Activated CD4-positive, alpha-beta T cell treated with anti-CD3 and anti-CD28 coated beads, Interleukin-2, amount 50 U/mL, for 4 hours (primary cell): ENCODE measurements at regions not wholly inside any gene's neighbourhood (a gene's known extent, or its start where the extent isn't known, plus 50 kb on each side); places are given as distances from the start of the nearest gene placed in this dataset.
"Not testable (repeated sequence)": the region's sequence is repeated elsewhere in the genome, so short reads cannot be mapped to it uniquely, and the experiment has no call there.

Experiments
- DNase-seq, 2 experiments: peaks; one replicate each; pipeline ENCODE4 v3.0.0-alpha.2; 2020

GRCh38 chr12:107144441-107144840, 51.1 kb upstream of the CRY1 start:
- no peak for DNase-seq

DNA sequence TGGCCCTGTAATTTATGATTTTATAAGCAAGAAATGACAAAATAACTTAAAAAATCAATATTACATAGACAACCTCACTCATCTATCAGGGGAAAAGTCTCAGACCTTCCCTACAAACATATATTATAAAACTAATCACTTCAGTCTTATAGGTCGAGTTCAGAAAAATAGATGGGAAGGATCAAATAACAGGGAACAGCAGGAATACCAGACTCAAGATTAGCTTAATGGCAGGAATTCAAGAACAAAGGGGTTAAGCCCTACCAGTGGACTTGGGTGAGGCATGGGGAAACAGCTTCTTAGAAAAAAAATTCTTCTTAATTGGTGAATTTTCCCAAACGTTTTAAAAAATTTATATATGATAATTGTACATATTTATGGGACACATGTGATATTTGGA, 51.6 kb upstream of the CRY1 start:
- no peak for DNase-seq

- no peak for DNase-seq
Measured at GRCh38 chr12:107145397-107145796, 52.0 kb upstream of the CRY1 start.

DNA sequence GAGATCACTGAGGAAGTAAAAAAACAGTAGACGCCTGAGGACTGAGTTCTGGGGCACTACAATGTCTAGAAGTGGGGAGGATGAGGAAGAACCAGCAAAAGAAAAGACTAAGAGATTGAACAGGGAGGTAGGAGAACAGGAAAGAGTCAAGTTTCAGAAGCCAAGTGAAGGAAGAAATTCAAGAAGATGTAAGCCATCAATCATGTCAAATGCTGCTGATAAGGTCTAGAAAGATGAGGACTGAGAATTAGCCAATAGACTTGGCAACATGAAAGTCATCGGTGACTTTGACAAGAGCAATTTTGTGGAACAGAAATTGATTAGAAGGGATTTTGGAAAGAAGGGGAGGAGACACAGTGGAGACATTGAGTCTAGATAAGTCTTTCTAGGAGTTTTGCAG, 54.8 kb upstream of the CRY1 start:
- DNase-seq: no peak

- DNase-seq: no peak
Measured at GRCh38 chr12:107152315-107152714, 59.0 kb upstream of the CRY1 start.

GRCh38 chr12:107159384-107159900, 66.1 kb upstream of the CRY1 start:
- no peak for DNase-seq

GRCh38 chr12:107163413-107163812, 70.1 kb upstream of the CRY1 start:
- DNase-seq: no peak

DNA sequence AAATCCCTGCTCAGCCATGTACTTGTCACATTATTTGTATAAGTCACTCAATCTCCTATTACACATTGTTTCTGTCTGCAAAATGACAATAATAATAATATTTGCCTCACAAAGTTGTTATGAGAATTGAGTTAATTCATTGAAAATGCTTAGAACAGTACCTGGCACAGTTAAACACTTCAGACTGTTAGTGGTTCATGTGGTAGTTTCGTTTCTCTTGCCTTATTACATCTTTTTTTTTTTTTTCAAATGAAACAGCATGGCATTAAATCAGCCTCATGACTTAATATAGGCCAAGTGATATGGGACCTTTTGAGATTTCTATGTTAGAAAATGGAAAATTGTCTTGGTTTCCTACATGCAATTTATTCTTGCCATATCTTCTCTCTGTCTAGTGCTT, 71.0 kb upstream of the CRY1 start:
- no peak for DNase-seq

DNA sequence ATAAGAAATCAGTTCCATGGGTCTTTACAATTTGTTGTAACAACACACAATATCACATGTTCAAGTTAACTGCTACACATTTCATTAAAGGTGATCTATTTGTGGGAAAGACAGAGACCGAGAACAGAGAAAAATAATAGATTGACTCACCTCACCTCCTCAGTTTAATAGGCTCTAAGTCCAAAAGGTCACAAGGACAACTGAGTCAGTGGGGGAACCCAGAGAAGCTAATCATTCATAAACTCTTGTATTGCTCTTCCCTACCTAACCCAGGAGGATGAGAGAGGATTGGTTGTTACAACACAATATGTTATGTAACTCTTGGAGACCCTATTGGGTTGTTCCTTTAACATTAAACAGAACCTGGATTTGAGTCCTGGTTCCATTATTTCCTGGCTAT, 72.2 kb upstream of the CRY1 start:
- DNase-seq: no peak

DNA sequence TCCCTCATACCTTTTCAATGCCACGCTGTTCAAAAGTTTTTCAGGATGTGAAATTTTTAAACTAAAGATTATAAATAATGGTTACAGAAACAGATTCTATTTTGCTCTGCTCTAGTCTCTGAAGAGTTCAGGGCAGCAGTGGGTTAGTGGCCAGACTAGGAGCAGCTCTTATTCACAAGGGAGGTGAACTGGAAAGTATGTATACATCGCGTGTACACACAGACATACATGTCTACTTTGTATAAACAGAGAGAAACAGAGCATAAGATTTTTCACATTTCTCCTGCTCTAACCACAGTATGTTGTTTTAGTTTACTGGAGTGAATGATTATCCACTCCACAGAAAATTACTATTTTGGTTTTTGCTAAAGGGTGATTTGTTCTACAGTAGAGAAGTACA, 74.4 kb upstream of the CRY1 start:
- no peak for DNase-seq

GRCh38 chr12:107169200-107169599, 75.9 kb upstream of the CRY1 start:
- DNase-seq: no peak

- no peak for DNase-seq
Measured at GRCh38 chr12:107178776-107179175, 85.4 kb upstream of the CRY1 start.

DNA sequence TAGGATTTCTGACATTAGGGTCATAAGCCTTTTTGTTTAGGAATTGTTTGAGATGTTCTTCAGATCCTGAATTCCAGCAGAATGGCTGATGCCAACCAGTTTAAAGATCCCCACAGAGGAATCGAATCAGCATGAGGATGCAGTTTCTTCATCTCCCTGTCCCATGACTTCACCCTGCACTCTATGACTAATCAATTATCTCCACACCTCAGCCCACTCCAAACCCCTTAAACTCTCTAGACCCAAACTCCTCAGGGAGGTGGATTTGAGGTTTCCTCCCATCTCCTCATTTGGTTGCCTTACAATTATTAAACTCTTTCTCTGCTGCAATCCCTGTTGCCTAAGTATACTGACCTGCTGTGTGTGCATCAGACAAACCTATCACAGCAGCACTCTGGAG, 86.5 kb upstream of the CRY1 start:
- DNase-seq: no peak

DNA sequence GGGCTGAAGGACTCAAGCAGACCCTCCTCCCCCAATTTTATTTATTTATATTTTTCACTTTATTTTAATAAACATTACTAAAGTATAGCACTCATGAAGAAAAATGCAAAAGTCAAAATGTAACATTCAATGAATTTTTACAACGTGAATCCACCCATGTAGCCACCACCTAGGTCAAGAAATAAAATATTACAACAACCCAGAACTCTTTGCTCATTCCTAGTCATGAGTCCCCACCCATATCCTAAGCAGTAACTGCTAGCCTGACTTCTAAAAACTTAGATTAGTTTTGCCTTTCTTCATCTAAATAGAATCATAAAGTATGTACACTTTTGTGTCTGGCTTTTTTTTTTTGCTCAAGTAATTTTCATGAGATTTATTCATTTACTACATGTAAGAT, 86.9 kb upstream of the CRY1 start:
- no peak for DNase-seq

GRCh38 chr12:107184359-107184930, 91.1 kb upstream of the CRY1 start:
- DNase-seq: no peak

DNA sequence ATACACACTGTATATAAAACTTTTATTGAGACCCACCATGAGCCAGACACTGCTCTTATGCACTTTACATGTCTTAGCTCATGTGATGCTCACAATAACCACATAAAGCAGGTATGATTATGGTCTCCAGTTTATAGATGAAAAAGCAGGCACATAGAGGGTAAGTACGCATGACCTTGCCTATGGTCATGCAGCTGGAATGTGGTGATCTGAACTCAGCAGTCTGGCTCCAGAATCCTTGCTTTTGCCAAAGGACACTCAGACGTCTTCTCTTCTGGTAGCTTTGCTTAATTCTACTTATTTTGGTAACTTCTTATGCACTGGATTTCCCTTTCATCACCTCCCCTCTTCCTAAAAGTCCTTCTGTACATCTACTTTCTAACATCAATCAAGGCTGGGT, 103.3 kb upstream of the CRY1 start:
- DNase-seq: no peak

- DNase-seq: no peak
Measured at GRCh38 chr12:107200394-107200793, 107.0 kb upstream of the CRY1 start.

DNA sequence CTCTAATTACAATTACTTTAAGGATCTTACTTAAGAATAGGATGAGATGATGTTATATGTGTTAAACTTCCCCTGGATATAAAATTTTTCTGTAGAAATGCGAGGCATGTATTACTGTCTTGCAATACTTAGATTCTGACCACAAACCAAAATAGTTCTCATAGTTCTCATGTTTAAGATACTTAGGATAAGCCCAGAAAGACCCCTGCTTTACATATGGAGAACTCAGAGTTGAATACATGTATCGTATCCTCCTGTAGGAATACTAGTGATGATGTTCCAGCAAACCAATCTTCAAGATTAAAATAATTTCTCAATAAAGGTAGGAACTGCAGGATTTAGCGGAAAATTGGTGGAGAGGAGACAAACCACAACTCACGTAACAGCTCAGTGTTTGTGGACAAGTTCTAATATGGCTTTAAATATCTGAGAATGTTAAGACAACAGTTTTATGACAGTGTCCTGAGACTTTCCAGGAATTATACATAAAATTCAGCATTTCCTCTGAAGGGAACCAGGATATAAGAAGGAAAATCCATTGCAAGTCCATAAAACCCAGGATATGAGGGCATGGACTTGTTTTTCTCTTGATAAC, 114.7 kb upstream of the CRY1 start:
- DNase-seq: no peak

DNA sequence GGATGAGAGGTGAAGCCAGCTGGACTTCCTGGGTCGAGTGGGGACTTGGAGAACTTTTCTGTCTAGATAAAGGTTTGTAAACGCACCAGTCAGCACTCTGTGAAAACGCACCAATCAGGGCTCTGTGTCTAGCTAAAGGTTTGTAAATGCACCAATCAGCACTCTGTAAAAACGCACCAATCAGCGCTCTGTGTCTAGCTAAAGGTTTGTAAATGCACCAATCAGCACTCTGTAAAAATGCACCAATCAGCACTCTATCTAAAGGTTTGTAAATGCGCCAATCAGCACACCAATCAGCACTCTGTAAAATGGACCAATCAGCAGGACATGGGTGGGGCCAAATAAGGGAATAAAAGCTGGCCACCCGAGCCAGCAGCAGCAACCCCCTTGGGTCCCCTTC, 116.4 kb upstream of the CRY1 start:
- not testable (repeated sequence) for DNase-seq

GRCh38 chr12:107214373-107214773, 121.0 kb upstream of the CRY1 start:
- DNase-seq: not testable (repeated sequence)

GRCh38 chr12:107216411-107216810, 123.1 kb upstream of the CRY1 start:
- DNase-seq: not testable (repeated sequence)

GRCh38 chr12:107219301-107219700, 126.0 kb upstream of the CRY1 start:
- no peak for DNase-seq

DNA sequence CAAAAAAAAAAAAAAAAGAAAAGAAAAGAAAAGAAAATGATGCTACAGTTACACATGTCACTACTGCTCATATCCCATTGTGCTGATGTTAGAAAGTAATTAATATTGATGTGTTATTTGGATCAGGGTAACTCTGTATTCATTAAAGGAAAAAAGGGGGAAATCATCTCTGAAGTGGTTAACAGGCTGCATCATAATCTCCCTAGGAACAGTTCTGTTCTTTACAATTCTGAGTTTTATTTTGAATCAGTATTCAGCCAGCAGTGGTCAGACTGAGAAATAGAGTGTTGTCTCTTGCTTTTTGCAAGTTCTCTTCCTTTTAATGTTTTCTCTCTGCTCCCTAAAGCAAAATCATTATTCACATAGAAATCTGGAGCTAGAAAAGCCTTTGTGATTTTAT, 128.6 kb upstream of the CRY1 start:
- DNase-seq: no peak

DNA sequence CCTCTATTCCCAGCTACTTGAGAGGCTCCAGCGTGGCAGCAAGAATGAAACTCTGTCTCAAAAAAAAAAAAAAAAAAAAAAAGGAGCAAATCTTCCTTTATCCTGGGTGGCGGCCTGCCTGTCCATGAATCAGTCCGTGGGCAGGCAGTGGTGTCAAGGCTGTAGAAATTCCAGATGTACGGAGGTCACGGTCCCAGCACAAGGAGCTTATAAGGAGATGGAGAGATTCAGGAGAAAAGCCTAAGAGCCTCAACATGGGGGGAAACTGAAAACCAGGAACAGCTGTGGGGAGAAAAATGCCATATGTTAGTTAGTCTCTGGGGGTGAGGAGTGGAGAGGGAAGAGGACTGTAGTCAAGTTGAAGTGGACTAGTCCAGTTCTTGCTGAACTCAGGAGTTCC, 130.5 kb upstream of the CRY1 start:
- no peak for DNase-seq

DNA sequence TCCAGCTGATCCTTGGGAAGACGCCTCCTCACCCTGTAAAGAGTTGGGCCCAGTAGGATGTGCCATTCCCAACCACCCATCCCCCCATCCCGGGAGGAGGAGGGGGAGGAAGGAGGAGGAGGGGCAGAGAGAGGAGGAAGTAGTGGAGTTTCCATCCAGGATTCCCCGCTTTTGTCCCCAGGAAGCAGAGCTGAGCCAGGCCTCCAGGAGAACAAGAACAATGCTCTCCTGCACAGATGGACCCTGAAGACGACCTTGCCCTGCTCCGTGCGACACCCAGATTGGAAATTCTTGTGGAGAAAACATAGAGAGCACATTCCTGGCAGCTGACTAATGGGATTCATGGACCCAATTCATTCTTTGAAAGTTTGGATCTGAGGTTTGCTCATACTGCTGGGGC, 132.3 kb upstream of the CRY1 start:
- no peak for DNase-seq
